Upper lobe of left lung (tissue), 4 donors: ENCODE measurements at regions not wholly inside any gene's neighbourhood (a gene's known extent, or its start where the extent isn't known, plus 50 kb on each side); places are given as distances from the start of the nearest gene placed in this dataset.

Experiments
- POLR2A ChIP-seq, 4 donors: fragments of 450-650 bp; IDR thresholded peaks; one replicate each; pipeline ENCODE4 v1.5.1; 2016 to 2017; ENCODE audit warnings: antibody characterized with exemption in 4 of 4, mild to moderate bottlenecking in 2 of 4
- POLR2AphosphoS5 ChIP-seq, 2 donors: sonication (generic); formaldehyde crosslinking; IDR thresholded peaks; one replicate each; pipeline ENCODE4 v1.5.1; 2017; ENCODE audit warnings: antibody characterized with exemption in 2 of 2
- TF ChIP-seq, protein P1 (sequence below), 6 experiments: fragments of 450-650 bp in 4 of 6; fragments of 200-600 bp in 2 of 6; sonication (generic) in 2 of 6; IDR thresholded peaks; one replicate each; pipeline ENCODE4 v1.5.1; 2016 to 2019; ENCODE audit warnings: antibody characterized with exemption in 6 of 6

DNA sequence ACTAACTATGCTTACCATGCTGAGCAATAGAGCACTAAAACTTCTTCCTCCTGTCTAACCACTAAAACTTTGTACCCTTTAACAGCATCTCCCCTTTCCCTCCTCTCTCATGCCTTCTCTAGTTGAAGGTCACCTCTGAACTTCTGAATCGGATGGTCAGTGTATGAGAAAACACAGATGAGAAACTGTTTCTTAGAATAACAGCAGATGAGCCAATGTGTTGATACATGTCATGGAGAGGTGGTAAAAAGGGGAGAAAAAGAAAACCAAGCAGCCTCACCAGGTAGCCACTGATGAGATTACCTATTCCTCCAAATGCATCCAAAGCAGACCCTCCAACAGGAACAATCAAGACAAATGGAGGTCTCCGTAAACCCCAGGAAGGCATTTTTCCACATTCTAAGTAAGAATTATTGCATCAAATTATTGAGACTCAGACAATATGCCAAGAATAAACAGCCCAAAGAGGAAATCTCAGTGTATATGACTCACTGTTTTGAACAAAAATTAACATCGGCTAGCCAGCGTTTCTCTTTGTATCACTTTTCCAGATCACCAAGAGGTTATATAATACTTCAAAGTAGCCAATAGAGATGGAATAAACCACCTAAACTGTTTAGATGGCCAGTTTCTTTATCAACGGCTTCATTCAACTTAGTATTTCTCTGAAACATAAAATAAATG, 793.3 kb upstream of the SOX9 start:
- TF ChIP-seq, protein P1, sequence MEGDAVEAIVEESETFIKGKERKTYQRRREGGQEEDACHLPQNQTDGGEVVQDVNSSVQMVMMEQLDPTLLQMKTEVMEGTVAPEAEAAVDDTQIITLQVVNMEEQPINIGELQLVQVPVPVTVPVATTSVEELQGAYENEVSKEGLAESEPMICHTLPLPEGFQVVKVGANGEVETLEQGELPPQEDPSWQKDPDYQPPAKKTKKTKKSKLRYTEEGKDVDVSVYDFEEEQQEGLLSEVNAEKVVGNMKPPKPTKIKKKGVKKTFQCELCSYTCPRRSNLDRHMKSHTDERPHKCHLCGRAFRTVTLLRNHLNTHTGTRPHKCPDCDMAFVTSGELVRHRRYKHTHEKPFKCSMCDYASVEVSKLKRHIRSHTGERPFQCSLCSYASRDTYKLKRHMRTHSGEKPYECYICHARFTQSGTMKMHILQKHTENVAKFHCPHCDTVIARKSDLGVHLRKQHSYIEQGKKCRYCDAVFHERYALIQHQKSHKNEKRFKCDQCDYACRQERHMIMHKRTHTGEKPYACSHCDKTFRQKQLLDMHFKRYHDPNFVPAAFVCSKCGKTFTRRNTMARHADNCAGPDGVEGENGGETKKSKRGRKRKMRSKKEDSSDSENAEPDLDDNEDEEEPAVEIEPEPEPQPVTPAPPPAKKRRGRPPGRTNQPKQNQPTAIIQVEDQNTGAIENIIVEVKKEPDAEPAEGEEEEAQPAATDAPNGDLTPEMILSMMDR (IDR thresholded peaks at IDR 0.05), result no peak
- TF ChIP-seq POLR2AphosphoS5 (IDR thresholded peaks at IDR 0.05) (no peak), POLR2A (IDR thresholded peaks at IDR 0.05) (no peak)
